ENCODE measurements at regions not wholly inside any gene's neighbourhood (a gene's known extent, or its start where the extent isn't known, plus 50 kb on each side); places are given as distances from the start of the nearest gene placed in this dataset.

- no peak for DNase-seq (ENCODE audit: low read depth in 4 of 4, low spot score in 3 of 4)
These were observed 377.4 kb upstream of the LARGE1 start for GRCh38 chr22:34297536-34298120.

- DNase-seq (ENCODE audit: low read depth in 4 of 4, low spot score in 3 of 4): no peak
These were observed 379.2 kb upstream of the LARGE1 start for GRCh38 chr22:34299496-34299895.

- DNase-seq (ENCODE audit: low read depth in 4 of 4, low spot score in 3 of 4): no peak
These were observed 381.3 kb upstream of the LARGE1 start for GRCh38 chr22:34301569-34301968.

GRCh38 chr22:34303656-34304055 is 383.4 kb upstream of the LARGE1 start:
- no peak for DNase-seq (ENCODE audit: low read depth in 4 of 4, low spot score in 3 of 4)

GRCh38 chr22:34306361-34306760 is 386.1 kb upstream of the LARGE1 start:
- no peak for DNase-seq (ENCODE audit: low read depth in 4 of 4, low spot score in 3 of 4)

GRCh38 chr22:34308101-34308500 is 387.8 kb upstream of the LARGE1 start:
- DNase-seq (ENCODE audit: low read depth in 4 of 4, low spot score in 3 of 4): no peak

- DNase-seq (ENCODE audit: low read depth in 4 of 4, low spot score in 3 of 4): no peak
These were observed 399.1 kb upstream of the LARGE1 start for GRCh38 chr22:34319346-34319745.

GRCh38 chr22:34324763-34325162 is 404.5 kb upstream of the LARGE1 start:
- no peak for DNase-seq (ENCODE audit: low read depth in 4 of 4, low spot score in 3 of 4)

- DNase-seq (ENCODE audit: low read depth in 4 of 4, low spot score in 3 of 4): no peak
These were observed 406.6 kb upstream of the LARGE1 start for GRCh38 chr22:34326901-34327300.

- DNase-seq (ENCODE audit: low read depth in 4 of 4, low spot score in 3 of 4): no peak
These were observed 410.2 kb upstream of the LARGE1 start for GRCh38 chr22:34330432-34330831.

GRCh38 chr22:34333285-34333684 is 413.0 kb upstream of the LARGE1 start:
- DNase-seq (ENCODE audit: low read depth in 4 of 4, low spot score in 3 of 4): no peak

GRCh38 chr22:34334893-34335292 is 414.6 kb upstream of the LARGE1 start:
- DNase-seq (ENCODE audit: low read depth in 4 of 4, low spot score in 3 of 4): no peak

- DNase-seq (ENCODE audit: low read depth in 4 of 4, low spot score in 3 of 4): no peak
These were observed 424.4 kb upstream of the LARGE1 start for GRCh38 chr22:34344702-34345101.

GRCh38 chr22:34354071-34354817 is 434.0 kb upstream of the LARGE1 start:
- no peak for DNase-seq (ENCODE audit: low read depth in 4 of 4, low spot score in 3 of 4)

- no peak for DNase-seq (ENCODE audit: low read depth in 4 of 4, low spot score in 3 of 4)
These were observed 436.2 kb upstream of the LARGE1 start for GRCh38 chr22:34356481-34356880.

GRCh38 chr22:34370711-34371110 is 450.4 kb upstream of the LARGE1 start:
- DNase-seq (ENCODE audit: low read depth in 4 of 4, low spot score in 3 of 4): no peak

GRCh38 chr22:34379825-34380224 is 459.5 kb upstream of the LARGE1 start:
- DNase-seq (ENCODE audit: low read depth in 4 of 4, low spot score in 3 of 4): no peak

- no peak for DNase-seq (ENCODE audit: low read depth in 4 of 4, low spot score in 3 of 4)
These were observed 460.3 kb upstream of the LARGE1 start for GRCh38 chr22:34380532-34380931.

GRCh38 chr22:34390400-34390799 is 470.1 kb upstream of the LARGE1 start:
- DNase-seq (ENCODE audit: low read depth in 4 of 4, low spot score in 3 of 4): no peak

GRCh38 chr22:34395370-34395769 is 475.1 kb upstream of the LARGE1 start:
- DNase-seq (ENCODE audit: low read depth in 4 of 4, low spot score in 3 of 4): no peak

GRCh38 chr22:34403667-34404066 is 483.4 kb upstream of the LARGE1 start:
- no peak for DNase-seq (ENCODE audit: low read depth in 4 of 4, low spot score in 3 of 4)

GRCh38 chr22:34410111-34410510 is 489.8 kb upstream of the LARGE1 start:
- DNase-seq (ENCODE audit: low read depth in 4 of 4, low spot score in 3 of 4): no peak

Data from right renal pelvis (tissue), 4 donors.